ENCODE measurements at regions not wholly inside any gene's neighbourhood (a gene's known extent, or its start where the extent isn't known, plus 50 kb on each side); places are given as distances from the start of the nearest gene placed in this dataset.

GRCh38 chr14:22479132-22479531 lies 109.9 kb downstream of the DAD1 start:
- no peak for DNase-seq (ENCODE audit: low read depth in 2 of 3, low spot score in 2 of 3)

DNA sequence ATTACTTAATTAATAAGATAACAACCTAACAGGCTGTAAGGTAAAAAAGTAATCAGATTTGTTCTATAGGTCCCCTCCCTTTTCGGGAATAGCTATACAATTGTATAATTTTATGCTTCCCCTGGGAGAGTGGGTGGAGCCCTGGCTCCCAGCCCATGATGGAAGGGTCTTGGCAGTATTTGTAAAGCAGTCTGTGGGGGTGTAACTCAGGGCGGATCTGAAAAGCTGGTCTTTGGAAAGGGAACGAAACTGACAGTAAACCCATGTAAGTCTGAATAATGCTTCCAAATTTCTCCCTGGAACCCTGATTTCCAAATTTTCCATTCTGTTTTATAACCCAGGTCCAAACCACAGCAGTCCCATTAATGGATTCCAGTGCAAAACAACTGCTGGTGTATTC lies 110.4 kb downstream of the DAD1 start:
- no peak for DNase-seq (ENCODE audit: low read depth in 2 of 3, low spot score in 2 of 3)

- DNase-seq (ENCODE audit: low read depth in 2 of 3, low spot score in 2 of 3), result no peak
Observed at GRCh38 chr14:22478247-22478646, 110.8 kb downstream of the DAD1 start.

DNA sequence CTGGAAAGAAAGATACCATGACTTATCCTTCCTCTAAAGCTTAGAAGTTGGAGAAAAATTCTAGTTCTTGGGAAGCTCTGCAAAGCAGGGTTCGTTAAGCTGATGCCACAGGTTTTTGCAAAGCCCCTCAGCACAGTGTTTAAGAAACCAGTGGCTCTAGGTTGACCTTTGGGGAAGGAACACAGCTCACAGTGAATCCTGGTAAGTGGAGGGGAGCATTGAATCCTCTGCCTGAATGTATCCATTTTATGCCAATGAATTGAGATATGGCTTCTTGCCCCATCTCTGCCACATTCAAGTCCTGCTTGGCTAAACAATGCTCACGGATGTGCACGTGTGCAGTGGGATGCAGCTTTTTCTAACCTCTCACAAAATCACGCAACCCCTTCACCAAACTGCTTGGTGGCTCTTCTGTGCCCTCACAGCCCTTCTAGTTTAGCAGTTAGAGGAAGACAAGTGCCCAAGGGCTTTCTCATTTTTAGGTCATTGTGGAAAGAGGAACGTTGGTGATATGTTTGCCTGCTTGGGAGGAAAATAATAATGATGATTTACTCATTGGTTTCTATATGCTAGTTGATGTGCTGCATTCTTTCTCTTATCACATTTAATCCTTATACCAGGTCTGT lies 111.3 kb downstream of the DAD1 start:
- no peak for DNase-seq (ENCODE audit: low read depth in 2 of 3, low spot score in 2 of 3)

DNA sequence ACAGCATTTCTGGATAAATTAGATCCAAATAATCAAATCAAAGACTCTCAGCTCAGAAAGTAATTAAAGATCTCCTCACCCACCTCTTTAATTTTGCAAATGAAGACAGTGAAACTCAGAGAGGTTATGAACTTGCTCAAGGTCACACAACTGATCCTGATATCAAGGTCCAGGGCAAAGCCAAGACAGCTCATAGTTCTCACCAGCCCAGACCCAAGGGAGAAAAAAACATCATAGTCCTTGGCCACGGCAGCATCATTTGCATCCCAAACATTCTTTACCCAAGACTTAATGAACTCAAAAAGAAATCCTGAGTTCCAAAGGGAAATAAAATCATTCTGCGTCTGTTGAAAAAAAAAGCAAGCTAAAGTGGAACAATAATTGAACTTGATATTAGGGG lies 112.1 kb downstream of the DAD1 start:
- DNase-seq (ENCODE audit: low read depth in 2 of 3, low spot score in 2 of 3), result no peak

DNA sequence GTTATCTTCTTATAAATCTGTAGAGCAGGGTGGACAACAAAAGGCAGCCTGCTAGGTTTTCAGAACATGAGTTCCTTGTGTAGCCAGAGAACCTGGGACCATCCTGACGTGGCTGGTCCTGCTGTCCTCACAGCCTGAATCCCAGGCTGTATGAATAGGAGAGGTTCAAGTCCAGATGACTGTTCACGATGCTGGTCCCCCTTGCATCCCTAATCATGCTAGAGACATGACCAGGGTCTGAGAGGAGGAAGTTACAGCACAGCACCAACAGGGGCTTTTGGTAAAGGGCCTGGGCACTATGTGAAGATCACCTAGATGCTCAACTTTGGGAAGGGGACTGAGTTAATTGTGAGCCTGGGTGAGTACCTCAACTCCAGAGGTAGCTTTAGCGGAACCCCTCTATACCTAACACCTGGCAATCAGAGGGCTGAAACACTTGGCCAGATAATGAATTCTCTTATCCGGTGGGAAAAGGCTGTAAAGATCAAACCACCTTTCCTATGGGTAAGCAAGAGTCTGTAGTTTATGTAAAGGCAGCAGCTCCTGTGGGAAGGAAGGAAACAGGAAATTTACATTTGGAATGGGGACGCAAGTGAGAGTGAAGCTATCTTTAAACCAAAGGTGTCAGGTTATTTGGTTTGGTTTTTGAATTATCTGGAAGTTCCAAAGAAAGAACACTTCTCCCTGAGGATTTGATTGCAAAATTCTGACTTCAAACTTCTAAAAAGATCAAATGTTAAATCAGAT lies 112.8 kb downstream of the DAD1 start:
- DNase-seq (ENCODE audit: low read depth in 2 of 3, low spot score in 2 of 3), result no peak

DNA sequence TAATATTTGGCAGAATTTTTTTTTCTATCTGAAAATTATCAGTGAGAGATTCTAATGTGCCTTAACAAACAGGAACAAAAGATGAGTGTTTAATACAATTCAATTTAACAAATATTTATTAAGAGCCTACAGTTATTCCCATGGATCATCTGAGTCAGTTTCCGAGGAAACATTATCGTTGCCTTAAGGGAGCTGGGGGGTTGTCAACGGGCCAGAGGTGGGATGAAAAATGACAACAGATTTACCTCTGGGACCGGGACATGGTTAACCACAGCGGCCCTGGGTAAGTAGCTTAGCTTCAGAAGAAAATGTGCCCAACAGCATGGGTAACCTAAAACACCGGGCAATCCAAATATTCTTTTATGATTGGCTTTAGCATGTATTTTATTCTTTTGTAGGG lies 113.6 kb downstream of the DAD1 start:
- no peak for DNase-seq (ENCODE audit: low read depth in 2 of 3, low spot score in 2 of 3)

GRCh38 chr14:22474730-22475351 lies 114.2 kb downstream of the DAD1 start:
- no peak for DNase-seq (ENCODE audit: low read depth in 2 of 3, low spot score in 2 of 3)

- peak in 2 of 3 donors; percentile 75 to 89 for DNase-seq (ENCODE audit: low read depth in 2 of 3, low spot score in 2 of 3)
Observed at GRCh38 chr14:22472935-22473854, 115.8 kb downstream of the DAD1 start.

DNA sequence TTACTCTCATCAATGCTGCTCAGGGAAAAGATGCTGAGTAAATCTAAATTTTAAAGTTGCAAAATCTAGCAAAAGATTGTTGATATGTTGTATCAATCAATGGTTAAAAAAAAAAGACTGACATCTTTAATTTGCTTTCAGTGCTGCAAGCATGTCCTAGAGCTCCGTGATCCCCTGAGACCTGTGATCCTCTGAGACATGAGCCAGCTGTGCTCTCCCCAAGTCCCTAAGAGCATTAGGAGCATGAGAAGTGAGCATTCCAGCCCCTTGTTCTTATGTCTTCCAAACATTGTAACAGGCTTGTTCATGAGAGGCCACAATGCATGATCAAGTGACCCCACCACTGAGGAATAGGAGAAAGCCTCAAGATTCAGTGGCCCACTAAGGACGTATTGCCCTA lies 116.6 kb downstream of the DAD1 start:
- no peak for DNase-seq (ENCODE audit: low read depth in 2 of 3, low spot score in 2 of 3)

DNA sequence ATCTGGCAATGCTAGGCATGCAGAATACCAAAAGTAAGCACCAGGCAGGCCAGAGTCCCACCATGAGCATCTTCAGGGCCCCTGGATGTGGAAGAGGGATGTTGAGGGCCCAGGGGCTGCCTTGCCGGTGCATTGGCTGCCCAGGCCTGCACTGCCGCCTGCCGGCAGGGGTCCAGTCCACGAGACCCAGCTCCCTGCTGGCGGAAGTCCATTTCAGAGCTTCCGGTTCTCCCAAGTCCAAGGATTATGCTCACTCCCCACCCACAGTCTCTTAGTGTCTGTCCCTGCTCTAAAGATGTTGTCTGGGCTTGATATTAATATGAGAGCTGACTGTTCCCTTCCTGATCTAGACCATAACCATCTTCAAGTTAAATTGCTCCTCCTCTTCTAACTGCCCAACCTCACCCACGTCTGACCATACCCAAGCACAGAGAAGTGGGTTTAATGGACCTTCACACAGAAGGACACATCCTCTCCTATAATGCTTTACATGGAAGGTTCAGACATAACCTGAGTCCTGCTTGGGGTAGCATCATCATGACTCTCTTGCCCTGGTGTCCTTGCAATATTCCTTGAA lies 117.4 kb downstream of the DAD1 start:
- peak in 2 of 3 donors; percentile 46 to 68 for DNase-seq (ENCODE audit: low read depth in 2 of 3, low spot score in 2 of 3)

GRCh38 chr14:22469538-22470303 lies 119.3 kb downstream of the DAD1 start:
- DNase-seq (ENCODE audit: low read depth in 2 of 3, low spot score in 2 of 3), result peak in 1 of 3 donors; percentile 17

GRCh38 chr14:22468830-22469229 lies 120.2 kb downstream of the DAD1 start:
- no peak for DNase-seq (ENCODE audit: low read depth in 2 of 3, low spot score in 2 of 3)

DNA sequence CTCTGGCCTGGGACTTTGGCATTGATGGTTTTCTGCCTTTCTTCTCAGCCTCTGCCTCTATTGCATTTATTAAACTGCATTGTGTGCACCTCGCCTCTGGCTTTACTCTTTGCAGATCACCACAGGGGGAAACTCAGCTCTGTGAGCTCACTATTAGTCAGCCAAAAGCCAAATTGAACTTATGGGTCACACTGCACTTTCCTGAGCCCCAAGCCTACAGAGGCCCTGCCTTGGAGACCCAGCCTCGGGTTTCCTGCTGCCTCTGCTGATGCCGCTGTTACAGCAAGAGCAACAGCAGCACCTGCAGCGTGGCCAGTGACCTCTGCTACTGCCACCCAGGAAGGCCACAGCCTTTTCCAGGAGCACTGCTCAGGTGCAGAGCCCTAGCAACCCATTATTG lies 122.5 kb downstream of the DAD1 start:
- no peak for DNase-seq (ENCODE audit: low read depth in 2 of 3, low spot score in 2 of 3)

GRCh38 chr14:22465201-22465840 lies 123.7 kb downstream of the DAD1 start:
- DNase-seq (ENCODE audit: low read depth in 2 of 3, low spot score in 2 of 3), result no peak

DNA sequence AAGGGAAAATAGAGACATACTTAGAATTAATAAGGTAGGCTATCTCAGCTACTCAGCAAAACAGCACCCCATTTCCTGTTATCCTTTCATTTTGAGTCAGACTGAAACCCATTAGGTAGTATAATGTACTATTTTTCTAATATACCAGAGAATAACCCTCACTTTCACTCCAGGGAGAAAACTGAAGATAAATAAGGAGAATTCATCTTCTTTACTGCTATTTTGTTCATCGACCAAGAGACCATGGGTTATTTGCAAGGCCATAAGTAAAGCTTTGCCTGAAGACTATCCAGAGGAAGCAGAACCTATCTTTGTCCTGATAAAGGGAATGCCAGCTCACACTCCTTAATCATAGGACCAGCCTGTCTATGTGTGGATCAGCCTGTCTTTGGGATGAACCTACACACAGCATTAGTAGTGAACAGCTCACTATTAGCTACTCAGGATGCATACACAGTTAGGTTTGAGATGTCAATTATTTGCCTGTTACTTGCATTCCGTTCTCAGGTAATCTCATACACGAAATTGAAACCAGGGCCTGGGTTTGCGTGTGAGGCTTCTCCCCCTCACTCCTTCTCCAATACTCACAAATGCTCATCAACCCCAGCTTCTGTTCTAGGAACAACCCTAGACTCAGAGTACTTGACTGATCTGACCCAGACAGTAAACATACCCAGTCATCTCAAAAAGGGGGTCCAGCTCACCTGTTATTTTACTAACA lies 124.4 kb downstream of the DAD1 start:
- DNase-seq (ENCODE audit: low read depth in 2 of 3, low spot score in 2 of 3), result no peak

DNA sequence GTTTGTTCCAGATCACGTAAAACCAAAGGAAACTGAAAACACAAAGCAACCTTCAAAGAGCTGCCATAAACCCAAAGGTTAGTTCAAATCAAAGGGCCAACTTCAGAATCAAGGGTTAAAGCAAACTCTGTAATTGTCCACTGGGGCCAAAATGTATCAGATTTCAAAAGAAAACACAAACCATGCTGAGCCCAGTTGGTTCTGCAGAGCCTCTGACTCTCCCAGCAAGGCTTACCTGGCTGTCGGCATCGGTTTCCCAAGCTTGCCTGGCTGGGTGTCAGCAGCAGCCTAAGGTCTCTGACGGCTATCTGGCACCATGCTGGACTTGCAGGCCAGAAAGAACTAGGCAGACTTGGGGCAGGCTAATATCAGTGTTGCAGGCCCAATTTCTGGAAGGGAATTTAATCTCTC lies 125.3 kb downstream of the DAD1 start:
- no peak for DNase-seq (ENCODE audit: low read depth in 2 of 3, low spot score in 2 of 3)

DNA sequence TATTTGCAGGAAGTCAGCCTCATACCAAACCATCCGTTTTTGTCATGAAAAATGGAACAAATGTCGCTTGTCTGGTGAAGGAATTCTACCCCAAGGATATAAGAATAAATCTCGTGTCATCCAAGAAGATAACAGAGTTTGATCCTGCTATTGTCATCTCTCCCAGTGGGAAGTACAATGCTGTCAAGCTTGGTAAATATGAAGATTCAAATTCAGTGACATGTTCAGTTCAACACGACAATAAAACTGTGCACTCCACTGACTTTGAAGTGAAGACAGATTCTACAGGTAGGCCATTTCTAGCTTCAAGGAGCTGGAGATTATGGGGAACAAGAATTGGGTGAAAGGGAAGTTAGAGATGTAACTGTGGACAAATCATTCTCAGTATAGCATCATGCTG lies 126.1 kb downstream of the DAD1 start:
- DNase-seq (ENCODE audit: low read depth in 2 of 3, low spot score in 2 of 3), result no peak

All from hematopoietic multipotent progenitor cell (in vitro differentiated cells).